GM12878 (cell line): ENCODE measurements at regions not wholly inside any gene's neighbourhood (a gene's known extent, or its start where the extent isn't known, plus 50 kb on each side); places are given as distances from the start of the nearest gene placed in this dataset.

Experiments used
- ATAC-seq: fragments of 200-7000 bp; cut with Tn5 transposase; 3 replicates; pipeline ENCODE4 v1.9.1; 2020; ENCODE audit warnings: mild to moderate bottlenecking, moderate library complexity
- BruUV-seq: library from RNA; stranded (reverse); fragments of 400-500 nt; replicated peaks from 2 replicates; lab custom pipeline; 2021; lab: Mats Ljungman, UMichigan
- CTCF ChIA-PET: fragments of 300-600 bp; sonication (Branson Sonifier 250); formaldehyde crosslinking; extraction: SDS; loops from one replicate; lab custom pipeline; 2021; ENCODE audit warnings: inconsistent platforms; lab: Yijun Ruan, JAX
- POLR2A ChIA-PET: fragments of 350-600 bp; formaldehyde crosslinking; extraction: SDS; loops from one replicate; lab custom pipeline; 2021; ENCODE audit warnings: inconsistent platforms; lab: Charles Lee
- RAD21 ChIA-PET: fragments of 300-600 bp; sonication (Branson Sonifier 250); formaldehyde crosslinking; loops from one replicate; lab custom pipeline; 2023; ENCODE audit warnings: antibody characterized with exemption; ENCODE audit not compliant: unreplicated experiment; lab: Charles Lee
- SMC1A ChIA-PET: fragments of 300-600 bp; sonication (Branson Sonifier 250); formaldehyde crosslinking; loops from one replicate; lab custom pipeline; 2023; ENCODE audit not compliant: unreplicated experiment, uncharacterized antibody; lab: Charles Lee
- DNase-seq: peaks from one replicate; pipeline ENCODE4 v3.0.0-alpha.2; 2011; ENCODE audit warnings: low read depth, low spot score
- FAIRE-seq: peaks from 3 replicates; lab custom pipeline; 2011; peaks lifted over from hg19 to GRCh38; lab: Jason Lieb, UNC
- H2AFZ ChIP-seq: 2 replicates; pipeline ENCODE4 v1.6.0; 2011; ENCODE audit warnings: low read depth, low read length, control low read depth; ENCODE audit not compliant: control insufficient read depth
- H3K27ac ChIP-seq: 2 replicates; pipeline ENCODE4 v1.5.1; 2011; ENCODE audit warnings: control low read depth; ENCODE audit not compliant: control insufficient read depth, insufficient read depth
- H3K27me3 ChIP-seq, 2 experiments: replicated peaks in 1 of 2; 2 replicates each; pipeline versions ENCODE4 v1.6.0 to v1.6.1; 2011; ENCODE audit warnings: low read length in 1 of 2; ENCODE audit not compliant: control insufficient read depth in 2 of 2, insufficient read depth in 2 of 2
- H3K36me3 ChIP-seq, 2 experiments: 2 replicates each; pipeline ENCODE4 v1.5.1; 2011; ENCODE audit warnings: low read length in 1 of 2; ENCODE audit not compliant: control insufficient read depth in 2 of 2, insufficient read depth in 2 of 2
- H3K4me1 ChIP-seq: 2 replicates; pipeline ENCODE4 v1.6.1; 2011; ENCODE audit warnings: mild to moderate bottlenecking, low read length, moderate library complexity, mixed read lengths; ENCODE audit not compliant: control insufficient read depth, insufficient read depth
- H3K4me2 ChIP-seq: 2 replicates; pipeline ENCODE4 v1.6.0; 2011; ENCODE audit warnings: control low read depth; ENCODE audit not compliant: control insufficient read depth, insufficient read depth
- H3K4me3 ChIP-seq: fragments of 200-600 bp; sonication (generic); 2 replicates; pipeline ENCODE4 v1.5.1; 2016
- H3K79me2 ChIP-seq: 2 replicates; pipeline ENCODE4 v1.6.0; 2011; ENCODE audit warnings: low read length; ENCODE audit not compliant: control insufficient read depth, insufficient read depth
- H3K9ac ChIP-seq: 2 replicates; pipeline ENCODE4 v1.8.0; 2011; ENCODE audit warnings: low read length, control low read depth, mixed read lengths; ENCODE audit not compliant: control insufficient read depth, insufficient read depth
- H3K9me3 ChIP-seq: replicated peaks from 3 replicates; pipeline ENCODE4 v1.5.1; 2011; ENCODE audit warnings: mild to moderate bottlenecking, low read length; ENCODE audit not compliant: control insufficient read depth, insufficient read depth
- H4K20me1 ChIP-seq: 2 replicates; pipeline ENCODE4 v1.6.0; 2011; ENCODE audit not compliant: control insufficient read depth, insufficient read depth
- ATF7 ChIP-seq: fragments of 450-650 bp; IDR thresholded peaks from 2 replicates; pipeline ENCODE4 v1.6.1; 2016; ENCODE audit warnings: low read depth, mild to moderate bottlenecking
- BACH1 ChIP-seq: fragments of 450-650 bp; IDR thresholded peaks from 2 replicates; pipeline ENCODE4 v1.6.1; 2017; ENCODE audit warnings: mild to moderate bottlenecking, borderline replicate concordance
- BCL11A ChIP-seq: IDR thresholded peaks from 2 replicates; pipeline ENCODE4 v1.6.1; 2011; ENCODE audit warnings: low read depth, low read length
- HDGF ChIP-seq: fragments of 450-650 bp; IDR thresholded peaks from 2 replicates; pipeline ENCODE4 v1.6.1; 2016; ENCODE audit warnings: antibody characterized with exemption
- KAT2A ChIP-seq: conservative IDR thresholded peaks from 2 replicates; pipeline ENCODE4 v1.6.1; 2011; ENCODE audit warnings: low read depth, low read length; ENCODE audit not compliant: control insufficient read depth
- MEF2B ChIP-seq: fragments of 450-650 bp; IDR thresholded peaks from 2 replicates; pipeline ENCODE4 v1.6.1; 2018; ENCODE audit warnings: mild to moderate bottlenecking, moderate library complexity; ENCODE audit not compliant: partially characterized antibody, poor library complexity, severe bottlenecking
- NR2C1 ChIP-seq: fragments of 450-650 bp; IDR thresholded peaks from 2 replicates; pipeline ENCODE4 v1.6.1; 2017; ENCODE audit warnings: antibody characterized with exemption, mild to moderate bottlenecking, moderate library complexity
- NRF1 ChIP-seq: conservative IDR thresholded peaks from 2 replicates; pipeline ENCODE4 v1.6.1; 2011; ENCODE audit warnings: mild to moderate bottlenecking, low read depth, low read length, improper control_type of control experiment
- POLR2AphosphoS5 ChIP-seq: IDR thresholded peaks from 2 replicates; pipeline ENCODE4 v1.6.1; 2011; ENCODE audit warnings: mild to moderate bottlenecking, low read length, inconsistent platforms
- SIX5 ChIP-seq: IDR thresholded peaks from 2 replicates; pipeline ENCODE4 v1.6.1; 2011; ENCODE audit warnings: mild to moderate bottlenecking, low read depth, low read length, moderate library complexity; ENCODE audit not compliant: severe bottlenecking
- SMC3 ChIP-seq: IDR thresholded peaks from 2 replicates; pipeline ENCODE4 v1.6.1; 2011; ENCODE audit warnings: low read length, improper control_type of control experiment, borderline replicate concordance
- SP1 ChIP-seq: IDR thresholded peaks from one replicate; pipeline ENCODE4 v1.6.1; 2011; ENCODE audit warnings: low read depth, low read length
- TCF3 ChIP-seq: IDR thresholded peaks from 2 replicates; pipeline ENCODE4 v1.6.1; 2012; ENCODE audit warnings: low read depth, mild to moderate bottlenecking, low read length, borderline replicate concordance; ENCODE audit not compliant: insufficient read depth
- ZNF217 ChIP-seq: fragments of 450-650 bp; IDR thresholded peaks from 2 replicates; pipeline ENCODE4 v1.6.1; 2017; ENCODE audit warnings: antibody characterized with exemption, mild to moderate bottlenecking
- ZNF274 ChIP-seq: IDR thresholded peaks from one replicate; pipeline ENCODE4 v1.8.0; 2011; ENCODE audit not compliant: insufficient read length, insufficient read depth
- WGBS: methylation state at CpG from one replicate; pipeline ENCODE4 v1.1.6; 2016; ENCODE audit warnings: low lambda C conversion rate; ENCODE audit not compliant: insufficient replicate concordance, insufficient coverage; ENCODE audit errors: missing lambda C conversion rate; 5-methylcytosine and 5-hydroxymethylcytosine counted together
- in situ Hi-C: fragments of 300-500 bp; cut with MboI; formaldehyde crosslinking; loops from 9 replicates; pipeline ENCODE4 v1.14.3; 2018; ENCODE audit warnings: mixed read lengths
- intact Hi-C: fragments of 100-400 bp; cut with micrococcal nuclease; formaldehyde crosslinking; loops from one replicate; pipeline ENCODE4 v1.14.2; 2022; ENCODE audit not compliant: unreplicated experiment
- TF ChIP-seq, protein P1 (sequence below): IDR thresholded peaks from 2 replicates; pipeline ENCODE4 v1.6.1; 2012; ENCODE audit warnings: mild to moderate bottlenecking, low read depth, low read length

DNA sequence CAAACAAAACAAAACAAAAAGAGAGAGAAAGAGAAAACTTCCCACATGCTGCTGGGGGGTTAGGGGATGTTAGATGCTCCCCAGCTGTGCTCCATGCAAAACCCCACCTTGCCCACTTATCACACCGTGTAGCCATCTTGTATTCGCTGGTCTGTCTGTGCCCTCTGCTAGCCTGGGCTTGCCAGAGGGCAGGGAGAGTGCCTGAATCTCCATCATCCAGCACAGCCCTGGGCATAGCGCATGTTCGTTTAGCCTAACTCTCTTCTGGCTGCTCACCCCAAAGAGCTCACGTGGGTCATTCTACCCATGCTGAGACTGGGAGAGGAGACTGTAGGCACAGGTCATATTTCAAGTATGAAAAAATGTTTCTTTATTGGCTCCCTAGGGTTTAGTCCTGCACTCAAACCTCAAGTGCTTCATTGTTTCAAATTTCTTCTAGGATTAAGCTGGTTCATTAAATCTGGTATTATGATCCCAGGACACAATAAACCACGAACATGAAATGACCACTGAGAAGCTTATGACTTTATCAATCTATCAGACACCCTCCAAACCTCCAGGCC is 100.5 kb downstream of the KCNF1 start:
- Histone ChIP-seq H3K27me3 (no peaks in the 10 kb centered on the region; a peak in 1 of 4 replicates), H3K9ac (no peak overlapping the region), H3K4me1 (no peaks in the 10 kb centered on the region), H2AFZ (no peak overlapping the region), H3K36me3 (no peaks in the 10 kb centered on the region), H3K9me3 (peaks cover 3% of the 10 kb centered on the region; the same call in 2 of the 3 replicates), H3K27ac (no peak overlapping the region), H3K4me2 (no peak overlapping the region), H4K20me1 (no peaks in the 10 kb centered on the region), H3K79me2 (no peaks in the 10 kb centered on the region), H3K4me3 (no peak overlapping the region)
- WGBS = 29% methylated on average over 6 of the region's 6 CpGs
- BruUV-seq = no TSS peak
- DNase-seq = no peak
- ATAC-seq = no peak
- no peak for FAIRE-seq
- POLR2A ChIA-PET = no interaction called here
- intact Hi-C loops = no loop called here
- TF ChIP-seq TCF3 = no peak
- TF ChIP-seq HDGF = no peak
- no peak for TF ChIP-seq NRF1
- no peak for TF ChIP-seq POLR2AphosphoS5
- TF ChIP-seq ATF7 = no peak
- TF ChIP-seq NR2C1 = no peak
- TF ChIP-seq SP1 = no peak
- TF ChIP-seq SMC3 = no peak
- TF ChIP-seq, protein P1, sequence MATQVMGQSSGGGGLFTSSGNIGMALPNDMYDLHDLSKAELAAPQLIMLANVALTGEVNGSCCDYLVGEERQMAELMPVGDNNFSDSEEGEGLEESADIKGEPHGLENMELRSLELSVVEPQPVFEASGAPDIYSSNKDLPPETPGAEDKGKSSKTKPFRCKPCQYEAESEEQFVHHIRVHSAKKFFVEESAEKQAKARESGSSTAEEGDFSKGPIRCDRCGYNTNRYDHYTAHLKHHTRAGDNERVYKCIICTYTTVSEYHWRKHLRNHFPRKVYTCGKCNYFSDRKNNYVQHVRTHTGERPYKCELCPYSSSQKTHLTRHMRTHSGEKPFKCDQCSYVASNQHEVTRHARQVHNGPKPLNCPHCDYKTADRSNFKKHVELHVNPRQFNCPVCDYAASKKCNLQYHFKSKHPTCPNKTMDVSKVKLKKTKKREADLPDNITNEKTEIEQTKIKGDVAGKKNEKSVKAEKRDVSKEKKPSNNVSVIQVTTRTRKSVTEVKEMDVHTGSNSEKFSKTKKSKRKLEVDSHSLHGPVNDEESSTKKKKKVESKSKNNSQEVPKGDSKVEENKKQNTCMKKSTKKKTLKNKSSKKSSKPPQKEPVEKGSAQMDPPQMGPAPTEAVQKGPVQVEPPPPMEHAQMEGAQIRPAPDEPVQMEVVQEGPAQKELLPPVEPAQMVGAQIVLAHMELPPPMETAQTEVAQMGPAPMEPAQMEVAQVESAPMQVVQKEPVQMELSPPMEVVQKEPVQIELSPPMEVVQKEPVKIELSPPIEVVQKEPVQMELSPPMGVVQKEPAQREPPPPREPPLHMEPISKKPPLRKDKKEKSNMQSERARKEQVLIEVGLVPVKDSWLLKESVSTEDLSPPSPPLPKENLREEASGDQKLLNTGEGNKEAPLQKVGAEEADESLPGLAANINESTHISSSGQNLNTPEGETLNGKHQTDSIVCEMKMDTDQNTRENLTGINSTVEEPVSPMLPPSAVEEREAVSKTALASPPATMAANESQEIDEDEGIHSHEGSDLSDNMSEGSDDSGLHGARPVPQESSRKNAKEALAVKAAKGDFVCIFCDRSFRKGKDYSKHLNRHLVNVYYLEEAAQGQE = no peak
- no peak for TF ChIP-seq MEF2B
- no peak for TF ChIP-seq SIX5
- TF ChIP-seq ZNF274 = no peak
- no peak for TF ChIP-seq BACH1
- TF ChIP-seq ZNF217 = no peak
- TF ChIP-seq KAT2A = no peak
- no peak for TF ChIP-seq BCL11A
- in situ Hi-C loops = no loop called here
- CTCF ChIA-PET = no interaction called here
- RAD21 ChIA-PET = no interaction called here
- SMC1A ChIA-PET = no interaction called here
